GM18858 (cell line): ENCODE measurements at regions not wholly inside any gene's neighbourhood (a gene's known extent, or its start where the extent isn't known, plus 50 kb on each side); places are given as distances from the start of the nearest gene placed in this dataset.

Experiments used
- ATAC-seq: cut with Tn5 transposase; IDR thresholded peaks from one replicate; pipeline ENCODE4 v1.9.1; 2021; ENCODE audit not compliant: unreplicated experiment

- ATAC-seq = no peak
Measured at GRCh38 chr5:104266161-104266560, 703.6 kb upstream of the NUDT12 start.

GRCh38 chr5:104265531-104266140 lies 703.0 kb upstream of the NUDT12 start:
- ATAC-seq = no peak

- ATAC-seq = no peak
Measured at GRCh38 chr5:104247260-104247659, 684.7 kb upstream of the NUDT12 start.

GRCh38 chr5:104241046-104241445 lies 678.5 kb upstream of the NUDT12 start:
- ATAC-seq = no peak

- no peak for ATAC-seq
Measured at GRCh38 chr5:104237586-104237985, 675.0 kb upstream of the NUDT12 start.

- ATAC-seq = no peak
Measured at GRCh38 chr5:104223885-104224773, 661.5 kb upstream of the NUDT12 start.

GRCh38 chr5:104218200-104218599 lies 655.6 kb upstream of the NUDT12 start:
- ATAC-seq = no peak

GRCh38 chr5:104213216-104213615 lies 650.6 kb upstream of the NUDT12 start:
- ATAC-seq = no peak

GRCh38 chr5:104199771-104200170 lies 637.2 kb upstream of the NUDT12 start:
- ATAC-seq = no peak

- no peak for ATAC-seq
Measured at GRCh38 chr5:104198156-104198555, 635.6 kb upstream of the NUDT12 start.

GRCh38 chr5:104189909-104190308 lies 627.3 kb upstream of the NUDT12 start:
- ATAC-seq = no peak

GRCh38 chr5:104189031-104189430 lies 626.4 kb upstream of the NUDT12 start:
- ATAC-seq = no peak

- ATAC-seq = no peak
Measured at GRCh38 chr5:104187656-104188055, 625.1 kb upstream of the NUDT12 start.

- ATAC-seq = no peak
Measured at GRCh38 chr5:104186510-104186909, 623.9 kb upstream of the NUDT12 start.

- ATAC-seq = no peak
Measured at GRCh38 chr5:104186100-104186499, 623.5 kb upstream of the NUDT12 start.

- ATAC-seq = no peak
Measured at GRCh38 chr5:104184264-104184663, 621.7 kb upstream of the NUDT12 start.

- no peak for ATAC-seq
Measured at GRCh38 chr5:104178829-104179456, 616.4 kb upstream of the NUDT12 start.

- no peak for ATAC-seq
Measured at GRCh38 chr5:104178066-104178465, 615.5 kb upstream of the NUDT12 start.

- ATAC-seq = no peak
Measured at GRCh38 chr5:104177651-104178050, 615.1 kb upstream of the NUDT12 start.

GRCh38 chr5:104172976-104173375 lies 610.4 kb upstream of the NUDT12 start:
- no peak for ATAC-seq

GRCh38 chr5:104171958-104172690 lies 609.5 kb upstream of the NUDT12 start:
- no peak for ATAC-seq
